H7 (cell line): ENCODE measurements at regions not wholly inside any gene's neighbourhood (a gene's known extent, or its start where the extent isn't known, plus 50 kb on each side); places are given as distances from the start of the nearest gene placed in this dataset.
"Not testable (repeated sequence)": the region's sequence is repeated elsewhere in the genome, so short reads cannot be mapped to it uniquely, and the experiment has no call there.

ENCODE experiments used
- DNase-seq: peaks from one replicate; pipeline ENCODE4 v3.0.0; 2012
- H3K27me3 ChIP-seq: 2 replicates; pipeline ENCODE4 v1.6.0; 2011; ENCODE audit warnings: mild to moderate bottlenecking, low read length; ENCODE audit not compliant: control insufficient read depth, insufficient read depth
- H3K36me3 ChIP-seq: replicated peaks from 2 replicates; pipeline ENCODE4 v1.5.1; 2011; ENCODE audit warnings: low read length; ENCODE audit not compliant: control insufficient read depth, insufficient read depth
- H3K4me3 ChIP-seq: 2 replicates; pipeline ENCODE4 v1.5.1; 2011; ENCODE audit warnings: low read depth, mild to moderate bottlenecking, control low read depth, low read length, moderate library complexity; ENCODE audit not compliant: insufficient read depth

GRCh38 chr5:105172918-105173317 lies 1610.3 kb upstream of the NUDT12 start:
- Histone ChIP-seq H3K27me3 (no peaks in the 10 kb centered on the region), H3K36me3 (no peaks in the 10 kb centered on the region), H3K4me3 (no peak overlapping the region)
- no peak for DNase-seq

DNA sequence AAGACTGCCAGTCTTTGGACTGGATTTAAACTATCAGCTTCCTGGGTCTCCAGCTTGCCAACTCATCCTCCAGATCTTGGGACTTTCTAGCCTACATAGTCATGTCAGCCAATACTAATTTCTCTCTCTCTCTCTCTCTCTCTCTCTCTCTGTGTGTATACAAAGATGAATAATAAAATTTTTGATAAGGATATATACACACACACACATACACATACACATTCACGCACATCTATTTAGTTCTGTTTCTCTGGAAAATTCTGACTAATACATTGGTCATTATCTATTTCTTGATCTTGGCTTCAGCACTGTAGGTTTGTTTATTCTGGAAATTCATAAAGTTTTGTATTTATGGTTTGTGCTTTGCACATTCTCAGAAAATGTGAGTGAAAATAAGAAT lies 1606.2 kb upstream of the NUDT12 start:
- Histone ChIP-seq H3K4me3 (no peak overlapping the region), H3K27me3 (no peaks in the 10 kb centered on the region), H3K36me3 (no peaks in the 10 kb centered on the region)
- no peak for DNase-seq

DNA sequence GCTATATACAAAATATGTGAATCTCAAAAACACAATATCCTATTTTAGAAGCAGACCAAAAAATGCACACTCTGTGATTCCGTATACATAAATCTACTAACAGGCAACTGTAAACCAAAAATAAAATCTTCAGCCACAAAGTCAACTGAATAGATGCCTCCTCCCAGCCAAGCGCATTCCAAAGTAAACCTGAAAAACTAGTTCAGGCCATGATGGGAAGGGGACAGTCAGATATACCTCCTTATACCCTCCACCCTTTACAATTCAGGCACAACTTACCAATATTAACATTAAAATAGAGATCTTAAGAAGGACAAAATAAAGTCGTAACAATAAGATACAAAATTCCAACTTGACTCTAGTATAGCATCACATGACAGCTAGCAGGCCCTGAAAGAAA lies 1604.5 kb upstream of the NUDT12 start:
- Histone ChIP-seq H3K36me3 (no peaks in the 10 kb centered on the region), H3K4me3 (no peak overlapping the region), H3K27me3 (no peaks in the 10 kb centered on the region)
- DNase-seq, result no peak

DNA sequence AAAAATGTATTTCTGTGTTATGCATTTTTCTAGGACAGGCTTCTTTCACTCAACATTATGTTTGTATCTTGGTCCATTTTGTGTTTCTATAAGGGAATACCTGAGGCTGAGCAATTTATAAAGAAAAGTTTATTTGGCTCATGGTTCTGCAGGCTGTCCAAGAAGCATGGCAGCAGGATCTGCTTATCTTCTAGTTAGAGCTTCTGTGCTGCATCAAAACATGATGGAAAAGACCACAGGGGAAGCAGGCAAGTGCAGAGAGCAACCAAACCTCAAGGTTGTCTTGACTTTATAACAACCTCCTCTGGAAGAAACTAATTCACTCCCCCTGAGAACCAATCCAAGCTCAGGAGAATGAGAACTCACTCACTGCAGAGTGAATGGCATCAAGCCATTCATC lies 1601.0 kb upstream of the NUDT12 start:
- Histone ChIP-seq H3K4me3 (no peak overlapping the region), H3K27me3 (no peaks in the 10 kb centered on the region), H3K36me3 (no peaks in the 10 kb centered on the region)
- DNase-seq, result no peak

- not testable (repeated sequence) for H3K4me3 ChIP-seq, H3K27me3 ChIP-seq, H3K36me3 ChIP-seq, DNase-seq
Observed at GRCh38 chr5:105162557-105162956, 1600.0 kb upstream of the NUDT12 start.

- Histone ChIP-seq H3K4me3 (no peak overlapping the region), H3K27me3 (no peaks in the 10 kb centered on the region), H3K36me3 (no peaks in the 10 kb centered on the region)
- no peak for DNase-seq
Observed at GRCh38 chr5:105158526-105158925, 1595.9 kb upstream of the NUDT12 start.

GRCh38 chr5:105150323-105150722 lies 1587.7 kb upstream of the NUDT12 start:
- no peak for DNase-seq
- H3K27me3 ChIP-seq, result no peaks in the 10 kb centered on the region
- H3K4me3 ChIP-seq, result no peak overlapping the region
- H3K36me3 ChIP-seq, result no peaks in the 10 kb centered on the region

DNA sequence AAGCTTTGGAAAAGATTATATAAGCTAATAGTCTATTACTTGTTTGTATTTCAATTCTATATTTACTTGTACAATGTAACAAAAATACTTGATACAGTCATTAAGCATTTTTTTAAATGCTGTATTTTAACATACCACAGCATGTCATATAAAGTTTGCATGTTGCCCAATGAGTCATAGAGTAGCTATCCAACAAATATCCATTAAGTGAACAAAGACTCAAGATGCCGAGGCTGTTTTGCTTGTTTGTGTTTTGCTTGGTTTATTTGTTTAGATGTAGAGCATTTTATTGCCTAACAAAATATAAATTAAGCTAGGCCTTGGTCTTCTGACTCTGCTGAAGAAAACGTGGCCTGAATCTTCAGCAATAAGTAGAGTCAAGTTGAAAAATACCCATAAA lies 1584.3 kb upstream of the NUDT12 start:
- no peak for DNase-seq
- H3K36me3 ChIP-seq, result no peaks in the 10 kb centered on the region
- H3K4me3 ChIP-seq, result no peak overlapping the region
- H3K27me3 ChIP-seq, result no peaks in the 10 kb centered on the region

GRCh38 chr5:105145152-105145551 lies 1582.6 kb upstream of the NUDT12 start:
- DNase-seq, result no peak
- Histone ChIP-seq H3K36me3 (no peaks in the 10 kb centered on the region), H3K4me3 (no peak overlapping the region), H3K27me3 (no peaks in the 10 kb centered on the region)

DNA sequence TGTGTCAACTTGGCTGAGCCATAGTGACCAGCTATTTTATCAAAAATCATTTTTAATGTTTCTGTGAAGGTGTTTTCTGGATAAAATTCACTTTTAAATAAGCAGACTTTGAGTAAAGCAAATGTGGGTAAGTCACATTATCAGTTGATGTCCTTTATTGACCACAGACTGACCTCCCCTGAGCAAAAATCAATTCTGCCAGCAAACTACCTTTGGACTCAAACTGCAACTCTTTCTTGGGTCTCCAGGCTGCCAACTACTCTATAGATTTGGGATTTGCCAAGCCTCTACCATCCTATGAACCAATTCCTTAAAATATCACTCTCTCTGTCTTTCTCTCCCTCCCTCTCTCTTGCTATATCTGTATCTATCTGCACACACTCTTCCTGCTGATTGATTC lies 1571.7 kb upstream of the NUDT12 start:
- no peak for DNase-seq
- Histone ChIP-seq H3K27me3 (no peaks in the 10 kb centered on the region), H3K4me3 (no peak overlapping the region), H3K36me3 (no peaks in the 10 kb centered on the region)

DNA sequence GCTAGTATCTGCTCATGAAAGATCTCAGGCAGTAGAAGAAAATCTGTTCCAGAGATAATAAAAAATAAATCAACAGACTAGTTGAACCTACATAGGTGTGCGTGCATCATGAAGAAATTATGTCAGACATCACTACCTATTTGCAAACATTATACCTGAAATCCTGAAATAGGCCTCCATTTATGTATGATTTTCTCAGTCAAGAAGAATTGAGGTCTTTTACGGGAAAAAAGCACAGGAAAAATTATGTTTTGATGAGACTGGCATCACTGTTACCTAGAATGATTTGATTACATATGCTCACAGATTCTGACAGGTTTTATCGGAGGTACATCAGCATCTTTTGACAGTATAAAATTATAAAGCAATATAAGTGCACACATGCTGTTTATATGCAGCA lies 1570.5 kb upstream of the NUDT12 start:
- Histone ChIP-seq H3K27me3 (no peaks in the 10 kb centered on the region), H3K4me3 (no peak overlapping the region), H3K36me3 (no peaks in the 10 kb centered on the region)
- no peak for DNase-seq

DNA sequence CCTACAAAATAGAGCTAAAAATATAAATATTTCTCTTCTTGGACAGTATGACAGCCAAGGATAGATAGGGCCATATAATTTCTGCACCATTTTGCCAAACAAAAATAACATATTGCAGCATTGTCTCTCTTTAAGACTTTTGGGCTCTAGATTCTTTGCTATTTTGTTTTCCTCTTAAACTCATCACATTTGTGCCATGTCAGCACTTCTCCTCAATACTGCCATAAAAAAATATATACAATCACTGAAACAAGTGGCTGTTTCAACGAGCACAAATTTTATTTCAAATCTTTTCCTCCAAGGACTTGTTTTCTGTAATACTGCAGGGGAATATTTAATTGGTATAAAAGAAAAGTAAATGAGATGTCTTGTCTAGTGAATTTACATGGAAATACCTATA lies 1570.0 kb upstream of the NUDT12 start:
- H3K4me3 ChIP-seq, result no peak overlapping the region
- H3K36me3 ChIP-seq, result no peaks in the 10 kb centered on the region
- H3K27me3 ChIP-seq, result no peaks in the 10 kb centered on the region
- no peak for DNase-seq

DNA sequence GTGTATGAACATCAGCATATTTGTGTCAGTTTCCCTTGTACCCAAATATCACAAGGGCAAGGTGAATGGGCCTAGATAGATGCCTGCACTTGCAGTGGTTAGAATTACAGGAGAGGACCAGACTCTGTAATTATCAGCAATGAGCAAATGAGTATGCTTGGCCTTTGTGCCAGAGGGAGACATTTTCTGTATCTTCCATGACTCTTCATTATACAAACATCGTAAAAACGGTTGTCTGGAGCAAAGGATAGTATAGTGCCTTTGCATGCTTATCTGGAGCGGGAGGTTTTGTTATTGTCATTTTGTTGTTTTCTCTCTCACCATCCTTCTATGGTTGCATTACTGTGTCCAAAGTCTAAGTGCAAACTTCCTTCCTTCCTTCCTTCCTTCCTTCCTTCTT lies 1568.5 kb upstream of the NUDT12 start:
- Histone ChIP-seq H3K27me3 (no peaks in the 10 kb centered on the region), H3K4me3 (no peak overlapping the region), H3K36me3 (no peaks in the 10 kb centered on the region)
- DNase-seq, result no peak

DNA sequence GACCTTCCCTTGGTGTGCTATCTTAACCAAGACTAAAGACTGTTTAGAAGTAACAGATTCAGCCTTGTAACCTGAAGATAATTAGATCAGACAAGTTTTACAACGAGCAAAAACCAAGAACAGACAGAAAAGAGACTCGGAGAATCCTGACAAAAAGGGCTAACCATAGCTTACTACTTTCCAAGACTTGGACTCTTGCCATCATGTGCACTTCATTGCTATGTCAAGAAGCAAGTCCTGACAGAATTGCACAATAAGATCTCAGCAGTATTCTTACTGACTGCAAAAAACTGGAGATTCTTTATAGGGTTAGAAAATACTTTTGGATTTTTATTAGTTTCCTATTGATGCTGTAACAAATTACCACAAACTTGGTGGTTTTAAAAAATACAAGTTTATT lies 1539.0 kb upstream of the NUDT12 start:
- DNase-seq, result no peak
- Histone ChIP-seq H3K36me3 (no peaks in the 10 kb centered on the region), H3K27me3 (no peaks in the 10 kb centered on the region)

GRCh38 chr5:105088961-105089360 lies 1526.4 kb upstream of the NUDT12 start:
- Histone ChIP-seq H3K27me3 (no peaks in the 10 kb centered on the region), H3K36me3 (no peaks in the 10 kb centered on the region), H3K4me3 (no peak overlapping the region)
- no peak for DNase-seq

More for the DNA sequence above, 1539.0 kb upstream of the NUDT12 start:
- no peak overlapping the region for H3K4me3 ChIP-seq

GRCh38 chr5:105088102-105088501 lies 1525.5 kb upstream of the NUDT12 start:
- Histone ChIP-seq H3K27me3 (no peaks in the 10 kb centered on the region), H3K36me3 (no peaks in the 10 kb centered on the region), H3K4me3 (no peak overlapping the region)
- no peak for DNase-seq
